Body of pancreas (tissue), 4 donors: ENCODE measurements at regions not wholly inside any gene's neighbourhood (a gene's known extent, or its start where the extent isn't known, plus 50 kb on each side); places are given as distances from the start of the nearest gene placed in this dataset.

Source experiments
- POLR2A ChIP-seq, 3 donors: fragments of 450-650 bp; IDR thresholded peaks; one replicate each; pipeline ENCODE4 v1.6.1; 2016; ENCODE audit warnings: antibody characterized with exemption in 3 of 3, mild to moderate bottlenecking in 2 of 3
- TF ChIP-seq, protein P1 (sequence below), 7 experiments: fragments of 450-650 bp in 4 of 7; fragments of 200-600 bp in 3 of 7; sonication (generic) in 3 of 7; IDR thresholded peaks; one replicate each; pipeline ENCODE4 v1.5.1; 2016 to 2019; ENCODE audit warnings: antibody characterized with exemption in 7 of 7

DNA sequence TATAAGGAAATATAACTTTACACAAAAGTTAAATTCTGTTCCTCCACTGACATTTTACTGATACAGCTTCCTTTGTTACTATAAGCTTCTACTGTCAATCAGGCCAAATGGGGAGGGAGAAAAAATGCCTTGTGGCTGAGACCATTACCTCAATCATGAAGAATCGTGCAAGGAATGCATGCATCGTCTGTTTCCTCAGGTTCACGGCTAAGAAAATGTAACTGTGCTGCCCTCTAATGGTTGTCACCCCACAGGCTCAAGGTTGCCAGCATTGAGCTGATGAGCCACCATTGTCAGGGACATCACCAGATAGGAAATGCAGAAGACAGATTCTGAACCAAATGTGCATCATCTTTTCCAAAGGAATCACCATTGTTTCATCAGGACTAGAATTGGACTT lies 426.9 kb downstream of the CDH2 start:
- TF ChIP-seq, protein P1, sequence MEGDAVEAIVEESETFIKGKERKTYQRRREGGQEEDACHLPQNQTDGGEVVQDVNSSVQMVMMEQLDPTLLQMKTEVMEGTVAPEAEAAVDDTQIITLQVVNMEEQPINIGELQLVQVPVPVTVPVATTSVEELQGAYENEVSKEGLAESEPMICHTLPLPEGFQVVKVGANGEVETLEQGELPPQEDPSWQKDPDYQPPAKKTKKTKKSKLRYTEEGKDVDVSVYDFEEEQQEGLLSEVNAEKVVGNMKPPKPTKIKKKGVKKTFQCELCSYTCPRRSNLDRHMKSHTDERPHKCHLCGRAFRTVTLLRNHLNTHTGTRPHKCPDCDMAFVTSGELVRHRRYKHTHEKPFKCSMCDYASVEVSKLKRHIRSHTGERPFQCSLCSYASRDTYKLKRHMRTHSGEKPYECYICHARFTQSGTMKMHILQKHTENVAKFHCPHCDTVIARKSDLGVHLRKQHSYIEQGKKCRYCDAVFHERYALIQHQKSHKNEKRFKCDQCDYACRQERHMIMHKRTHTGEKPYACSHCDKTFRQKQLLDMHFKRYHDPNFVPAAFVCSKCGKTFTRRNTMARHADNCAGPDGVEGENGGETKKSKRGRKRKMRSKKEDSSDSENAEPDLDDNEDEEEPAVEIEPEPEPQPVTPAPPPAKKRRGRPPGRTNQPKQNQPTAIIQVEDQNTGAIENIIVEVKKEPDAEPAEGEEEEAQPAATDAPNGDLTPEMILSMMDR (IDR thresholded peaks at IDR 0.05) = peak; percentile 19 to 64 (median 43)
- no peak for TF ChIP-seq POLR2A (IDR thresholded peaks at IDR 0.05)
